ENCODE measurements at regions not wholly inside any gene's neighbourhood (a gene's known extent, or its start where the extent isn't known, plus 50 kb on each side); places are given as distances from the start of the nearest gene placed in this dataset.
"Not testable (repeated sequence)": the region's sequence is repeated elsewhere in the genome, so short reads cannot be mapped to it uniquely, and the experiment has no call there.

DNA sequence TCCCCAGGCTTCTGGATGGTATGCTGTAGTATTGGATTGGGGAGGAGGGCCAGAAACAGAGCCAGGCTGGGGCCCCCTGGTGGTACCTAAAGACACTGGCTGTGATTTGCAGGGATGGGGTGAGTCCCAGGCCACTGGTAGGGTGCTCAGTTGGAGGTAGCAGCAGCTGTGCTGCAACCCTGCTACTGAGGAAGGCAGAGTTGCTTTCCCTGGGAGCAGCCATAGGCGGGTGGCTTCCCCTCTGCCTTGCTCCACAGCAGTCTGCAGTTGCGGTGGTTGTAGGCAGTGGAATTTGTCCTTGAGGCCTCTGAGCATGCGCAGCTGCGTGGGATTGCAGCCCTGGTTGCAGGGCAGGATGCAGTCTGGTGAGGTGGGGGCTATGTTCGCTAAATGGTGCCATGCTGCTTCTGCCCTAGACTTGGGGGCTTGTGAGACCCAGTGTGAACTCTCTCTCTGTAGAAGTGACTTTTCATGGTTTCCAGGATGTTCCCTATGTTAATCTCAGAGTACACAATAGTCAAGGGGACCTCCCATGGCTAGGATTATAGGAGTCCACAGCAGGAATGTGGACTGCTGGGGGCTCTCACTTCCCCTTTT, 443.5 kb downstream of the XIRP2 start:
- no peak for DNase-seq (ENCODE audit: low read depth in 4 of 4, low spot score in 3 of 4)

DNA sequence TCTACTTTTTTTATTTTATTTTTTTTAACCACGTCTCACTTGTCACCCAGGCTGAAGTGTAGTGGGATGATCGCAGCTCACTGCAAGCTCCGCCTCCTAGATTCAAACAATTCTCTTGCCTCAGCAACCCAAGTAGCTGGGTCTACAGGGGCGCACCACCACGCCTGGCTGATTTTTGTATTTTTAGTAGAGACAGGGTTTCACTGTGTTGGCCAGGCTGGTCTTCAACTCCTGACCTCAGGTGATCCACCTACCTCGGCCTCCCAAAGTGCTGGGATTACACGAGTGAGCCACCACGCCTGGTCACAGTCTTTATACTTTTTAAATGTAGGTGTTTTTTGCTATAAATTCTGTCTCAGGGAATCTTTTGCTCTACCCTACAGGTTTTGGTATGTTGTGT, 440.5 kb downstream of the XIRP2 start:
- not testable (repeated sequence) for DNase-seq (ENCODE audit: low read depth in 4 of 4, low spot score in 3 of 4)

DNA sequence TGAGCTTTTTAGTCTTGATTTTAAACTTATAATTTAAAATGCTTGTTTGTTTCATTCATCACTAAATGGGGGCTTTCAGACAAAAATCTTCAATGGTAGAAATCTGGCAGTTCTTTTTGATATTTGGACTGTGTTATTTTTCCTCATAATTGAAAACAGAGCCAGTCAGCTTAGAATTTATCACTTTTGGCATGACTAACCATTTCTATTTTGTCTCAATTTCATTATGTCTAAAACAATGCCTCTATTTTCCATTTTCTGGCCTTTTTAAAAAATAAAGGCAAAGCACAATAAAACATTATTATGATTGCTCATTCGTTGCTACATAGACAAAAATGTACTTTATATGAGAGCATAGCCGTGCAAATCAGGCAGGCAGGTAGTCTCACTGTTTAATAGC, 434.5 kb downstream of the XIRP2 start:
- DNase-seq (ENCODE audit: low read depth in 4 of 4, low spot score in 3 of 4), result no peak

DNA sequence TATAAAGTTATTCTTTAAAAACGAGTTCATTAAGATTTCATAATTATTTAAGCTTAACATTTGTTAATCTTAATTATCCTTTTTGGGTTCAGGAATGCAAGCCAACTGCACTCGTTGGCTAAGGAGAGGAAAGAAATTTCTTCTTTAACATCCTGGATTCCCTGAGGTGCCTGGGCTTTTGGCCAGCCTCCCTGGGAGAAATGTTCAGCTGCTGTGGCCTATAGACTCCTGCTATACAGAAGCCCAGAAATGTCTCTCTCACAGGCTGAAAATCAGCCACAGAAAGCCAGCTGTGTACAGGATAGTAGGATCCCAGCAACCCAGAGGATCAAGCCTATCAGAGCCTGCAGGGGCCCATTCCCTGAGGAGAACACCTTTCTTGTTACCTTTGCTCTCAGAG, 430.3 kb downstream of the XIRP2 start:
- no peak for DNase-seq (ENCODE audit: low read depth in 4 of 4, low spot score in 3 of 4)

DNA sequence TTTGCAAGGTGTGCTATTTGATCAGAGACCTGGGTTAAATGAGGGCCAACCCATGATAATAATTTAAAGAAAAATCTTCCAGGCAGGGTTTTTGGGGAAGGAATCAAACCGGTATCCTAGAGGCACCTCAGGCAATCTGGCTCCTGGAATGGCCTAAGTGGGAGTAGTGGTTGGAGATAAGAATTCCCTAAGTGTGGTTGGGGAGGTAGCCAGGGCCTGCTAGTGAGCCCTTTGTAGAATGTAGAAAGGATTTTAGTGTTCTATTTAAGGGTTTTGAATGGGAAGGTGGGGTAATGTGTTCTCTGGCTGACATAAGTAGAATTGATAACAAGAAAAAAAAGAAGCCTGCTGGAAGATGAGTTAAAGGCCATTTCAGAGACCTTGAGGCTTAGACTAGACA, 422.2 kb downstream of the XIRP2 start:
- no peak for DNase-seq (ENCODE audit: low read depth in 4 of 4, low spot score in 3 of 4)
